ENCODE measurements at regions not wholly inside any gene's neighbourhood (a gene's known extent, or its start where the extent isn't known, plus 50 kb on each side); places are given as distances from the start of the nearest gene placed in this dataset.

- Mint-ChIP-seq H3K4me1 (ENCODE audit: low read depth, unreplicated experiment) (no peaks in the 10 kb centered on the region), H3K27ac (ENCODE audit: unreplicated experiment) (no peak overlapping the region), H3K4me3 (ENCODE audit: low read depth, unreplicated experiment) (no peak overlapping the region), H3K36me3 (ENCODE audit: insufficient read depth, unreplicated experiment) (no peaks in the 10 kb centered on the region), H3K27me3 (ENCODE audit: unreplicated experiment) (no peaks in the 10 kb centered on the region), H3K9me3 (ENCODE audit: low read depth, unreplicated experiment) (peaks cover 17% of the 10 kb centered on the region)
- no peak for DNase-seq
- TF ChIP-seq, protein P1, sequence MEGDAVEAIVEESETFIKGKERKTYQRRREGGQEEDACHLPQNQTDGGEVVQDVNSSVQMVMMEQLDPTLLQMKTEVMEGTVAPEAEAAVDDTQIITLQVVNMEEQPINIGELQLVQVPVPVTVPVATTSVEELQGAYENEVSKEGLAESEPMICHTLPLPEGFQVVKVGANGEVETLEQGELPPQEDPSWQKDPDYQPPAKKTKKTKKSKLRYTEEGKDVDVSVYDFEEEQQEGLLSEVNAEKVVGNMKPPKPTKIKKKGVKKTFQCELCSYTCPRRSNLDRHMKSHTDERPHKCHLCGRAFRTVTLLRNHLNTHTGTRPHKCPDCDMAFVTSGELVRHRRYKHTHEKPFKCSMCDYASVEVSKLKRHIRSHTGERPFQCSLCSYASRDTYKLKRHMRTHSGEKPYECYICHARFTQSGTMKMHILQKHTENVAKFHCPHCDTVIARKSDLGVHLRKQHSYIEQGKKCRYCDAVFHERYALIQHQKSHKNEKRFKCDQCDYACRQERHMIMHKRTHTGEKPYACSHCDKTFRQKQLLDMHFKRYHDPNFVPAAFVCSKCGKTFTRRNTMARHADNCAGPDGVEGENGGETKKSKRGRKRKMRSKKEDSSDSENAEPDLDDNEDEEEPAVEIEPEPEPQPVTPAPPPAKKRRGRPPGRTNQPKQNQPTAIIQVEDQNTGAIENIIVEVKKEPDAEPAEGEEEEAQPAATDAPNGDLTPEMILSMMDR (IDR thresholded peaks at IDR 0.05; ENCODE audit: unreplicated experiment), result no peak
- intact Hi-C loops (cut with micrococcal nuclease; ENCODE audit: unreplicated experiment), result no loop called here
- CTCF ChIA-PET, result interaction anchor here (0.7 kb wide), 1 partner anchor 1142 kb away, joined by 3 read pairs; no protein-coding TSS in a partner anchor
- BruUV-seq (replicated peaks), result no TSS peak
Observed at GRCh38 chr5:6026766-6027406, 351.5 kb downstream of the MED10 start.

- intact Hi-C loops (cut with micrococcal nuclease; ENCODE audit: unreplicated experiment), result no loop called here
- DNase-seq, result no peak
- CTCF ChIA-PET, result no interaction called here
- Mint-ChIP-seq H3K9me3 (ENCODE audit: low read depth, unreplicated experiment) (peaks cover under 1% of the 10 kb centered on the region), H3K27me3 (ENCODE audit: unreplicated experiment) (no peaks in the 10 kb centered on the region), H3K27ac (ENCODE audit: unreplicated experiment) (no peak overlapping the region), H3K36me3 (ENCODE audit: insufficient read depth, unreplicated experiment) (no peaks in the 10 kb centered on the region), H3K4me3 (ENCODE audit: low read depth, unreplicated experiment) (no peak overlapping the region), H3K4me1 (ENCODE audit: low read depth, unreplicated experiment) (no peaks in the 10 kb centered on the region)
- BruUV-seq (replicated peaks), result no TSS peak
- TF ChIP-seq, protein P1 (IDR thresholded peaks at IDR 0.05; ENCODE audit: unreplicated experiment), result no peak
Observed at GRCh38 chr5:6019612-6020011, 358.7 kb downstream of the MED10 start.

- Mint-ChIP-seq H3K4me3 (ENCODE audit: low read depth, unreplicated experiment) (no peak overlapping the region), H3K4me1 (ENCODE audit: low read depth, unreplicated experiment) (no peaks in the 10 kb centered on the region), H3K36me3 (ENCODE audit: insufficient read depth, unreplicated experiment) (no peaks in the 10 kb centered on the region), H3K27me3 (ENCODE audit: unreplicated experiment) (no peaks in the 10 kb centered on the region), H3K9me3 (ENCODE audit: low read depth, unreplicated experiment) (peaks cover 8% of the 10 kb centered on the region), H3K27ac (ENCODE audit: unreplicated experiment) (no peak overlapping the region)
- intact Hi-C loops (cut with micrococcal nuclease; ENCODE audit: unreplicated experiment), result no loop called here
- CTCF ChIA-PET, result no interaction called here
- TF ChIP-seq, protein P1 (IDR thresholded peaks at IDR 0.05; ENCODE audit: unreplicated experiment), result no peak
- BruUV-seq (replicated peaks), result no TSS peak
- no peak for DNase-seq
Observed at GRCh38 chr5:6013506-6013905, 364.8 kb downstream of the MED10 start.

DNA sequence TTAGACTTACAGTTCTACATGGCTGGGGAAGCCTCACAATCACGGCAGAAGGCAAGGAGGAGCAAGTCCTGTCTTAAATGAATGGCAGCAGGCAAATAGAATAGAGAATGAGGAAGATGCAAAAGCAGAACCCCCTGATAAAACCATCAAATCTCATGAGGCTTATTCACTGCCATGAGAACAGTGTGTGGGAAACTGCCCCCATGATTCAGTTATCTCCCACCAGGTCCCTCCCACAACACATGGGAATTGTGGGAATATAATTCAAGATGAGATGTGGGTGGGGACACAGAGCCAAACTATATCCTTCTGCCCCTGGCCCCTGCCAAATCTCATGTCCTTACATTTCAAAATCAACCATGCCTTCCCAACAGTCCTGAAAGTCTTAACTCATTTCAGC lies 367.1 kb downstream of the MED10 start:
- no peaks in the 10 kb centered on the region for H3K27me3 Mint-ChIP-seq (ENCODE audit: unreplicated experiment)
- no peak overlapping the region for H3K4me3 Mint-ChIP-seq (ENCODE audit: low read depth, unreplicated experiment)
- H3K9me3 Mint-ChIP-seq (ENCODE audit: low read depth, unreplicated experiment), result peaks cover 15% of the 10 kb centered on the region
- H3K36me3 Mint-ChIP-seq (ENCODE audit: insufficient read depth, unreplicated experiment), result no peaks in the 10 kb centered on the region
- intact Hi-C loops (cut with micrococcal nuclease; ENCODE audit: unreplicated experiment), result no loop called here
- H3K27ac Mint-ChIP-seq (ENCODE audit: unreplicated experiment), result no peak overlapping the region
- H3K4me1 Mint-ChIP-seq (ENCODE audit: low read depth, unreplicated experiment), result no peaks in the 10 kb centered on the region
- BruUV-seq (replicated peaks), result no TSS peak
- TF ChIP-seq, protein P1 (IDR thresholded peaks at IDR 0.05; ENCODE audit: unreplicated experiment), result no peak
- CTCF ChIA-PET, result no interaction called here
- DNase-seq, result no peak

All from Calu3 (cell line).